IMR-90 (cell line): ENCODE measurements at regions not wholly inside any gene's neighbourhood (a gene's known extent, or its start where the extent isn't known, plus 50 kb on each side); places are given as distances from the start of the nearest gene placed in this dataset.

Experiments used
- ATAC-seq: fragments of 200-7000 bp; cut with Tn5 transposase; 2 replicates; pipeline ENCODE4 v1.9.1; 2020; ENCODE audit warnings: low read depth, mild to moderate bottlenecking, moderate library complexity
- BruUV-seq: library from RNA; stranded (reverse); fragments of 400-500 nt; replicated peaks from 2 replicates; lab custom pipeline; 2021; lab: Mats Ljungman, UMichigan
- CTCF ChIA-PET: fragments of 300-600 bp; formaldehyde crosslinking; extraction: SDS; loops from one replicate; lab custom pipeline; 2021; ENCODE audit warnings: antibody characterized with exemption; lab: Yijun Ruan, JAX
- POLR2A ChIA-PET: fragments of 300-600 bp; sonication (Branson Sonifier 250); formaldehyde crosslinking; loops from one replicate; lab custom pipeline; 2022; ENCODE audit warnings: antibody characterized with exemption; ENCODE audit not compliant: unreplicated experiment; lab: Charles Lee
- DNase-seq: peaks from one replicate; pipeline ENCODE4 v3.0.0; 2013
- H2AFZ ChIP-seq: replicated peaks from 2 replicates; pipeline ENCODE3; 2013; ENCODE audit warnings: low read length, mild to moderate bottlenecking; ENCODE audit not compliant: poor library complexity
- H2AK5ac ChIP-seq: 2 replicates; pipeline ENCODE4 v1.6.1; 2013; ENCODE audit warnings: low read depth, low read length, inconsistent platforms
- H2AK9ac ChIP-seq: replicated peaks from 2 replicates; pipeline ENCODE3; 2013; ENCODE audit warnings: mild to moderate bottlenecking, low read depth, low read length, moderate library complexity; ENCODE audit not compliant: poor library complexity
- H2BK120ac ChIP-seq: 2 replicates; pipeline ENCODE4 v1.6.1; 2013; ENCODE audit warnings: low read depth, low read length, inconsistent platforms
- H2BK15ac ChIP-seq: 3 replicates; pipeline ENCODE4 v1.6.1; 2013; ENCODE audit warnings: low read depth, low read length, inconsistent platforms
- H2BK20ac ChIP-seq: 2 replicates; pipeline ENCODE4 v1.6.1; 2013; ENCODE audit warnings: low read depth, mild to moderate bottlenecking, inconsistent platforms, low read length, moderate library complexity
- H2BK5ac ChIP-seq: 2 replicates; pipeline ENCODE4 v1.6.1; 2013; ENCODE audit warnings: mild to moderate bottlenecking, low read depth, low read length, inconsistent platforms; ENCODE audit not compliant: poor library complexity, severe bottlenecking
- H3K14ac ChIP-seq: replicated peaks from 2 replicates; pipeline ENCODE4 v1.6.1; 2013; ENCODE audit warnings: low read depth, low read length, inconsistent platforms
- H3K18ac ChIP-seq: 2 replicates; pipeline ENCODE4 v1.6.1; 2013; ENCODE audit warnings: low read depth, low read length, control low read depth
- H3K23ac ChIP-seq: 2 replicates; pipeline ENCODE4 v1.6.1; 2013; ENCODE audit warnings: low read depth, low read length, inconsistent platforms
- H3K27ac ChIP-seq: 2 replicates; pipeline ENCODE4 v1.5.1; 2013; ENCODE audit warnings: mild to moderate bottlenecking, control low read depth, low read length; ENCODE audit not compliant: insufficient read depth
- H3K27me3 ChIP-seq: 2 replicates; pipeline ENCODE4 v1.6.1; 2013; ENCODE audit warnings: low read length; ENCODE audit not compliant: control insufficient read depth, insufficient read depth
- H3K36me3 ChIP-seq: 2 replicates; pipeline ENCODE4 v1.6.1; 2013; ENCODE audit warnings: low read length, mixed read lengths; ENCODE audit not compliant: control insufficient read depth, insufficient read depth
- H3K4ac ChIP-seq: 2 replicates; pipeline ENCODE4 v1.6.1; 2013; ENCODE audit warnings: low read depth, low read length, inconsistent platforms
- H3K4me1 ChIP-seq: 2 replicates; pipeline ENCODE4 v1.6.1; 2013; ENCODE audit warnings: low read length, mixed read lengths; ENCODE audit not compliant: control insufficient read depth, insufficient read depth
- H3K4me2 ChIP-seq: 2 replicates; pipeline ENCODE4 v1.6.1; 2013; ENCODE audit warnings: low read depth, mild to moderate bottlenecking, control low read depth, low read length, moderate library complexity
- H3K4me3 ChIP-seq: 2 replicates; pipeline ENCODE4 v1.5.1; 2013; ENCODE audit warnings: low read depth, mild to moderate bottlenecking, control low read depth, low read length, moderate library complexity; ENCODE audit not compliant: insufficient read depth
- H3K56ac ChIP-seq: 2 replicates; pipeline ENCODE4 v1.6.1; 2013; ENCODE audit warnings: low read length, inconsistent platforms; ENCODE audit not compliant: insufficient read depth; ENCODE audit errors: extremely low read depth
- H3K79me1 ChIP-seq, 2 experiments: 2 replicates each; pipeline ENCODE4 v1.6.1; 2013; ENCODE audit warnings: low read length in 2 of 2, inconsistent platforms in 1 of 2, low read depth in 1 of 2
- H3K9ac ChIP-seq: 2 replicates; pipeline ENCODE4 v1.6.1; 2013; ENCODE audit warnings: low read depth, low read length, control low read depth
- H3K9me1 ChIP-seq: 2 replicates; pipeline ENCODE4 v1.6.1; 2013; ENCODE audit warnings: low read length, inconsistent platforms; ENCODE audit not compliant: insufficient read depth
- H3K9me3 ChIP-seq: 2 replicates; pipeline ENCODE4 v1.6.1; 2013; ENCODE audit warnings: low read length; ENCODE audit not compliant: control insufficient read depth, insufficient read depth
- H4K20me1 ChIP-seq: 2 replicates; pipeline ENCODE4 v1.6.1; 2013; ENCODE audit warnings: low read length, inconsistent platforms; ENCODE audit not compliant: insufficient read depth
- H4K5ac ChIP-seq: 2 replicates; pipeline ENCODE4 v1.6.1; 2013; ENCODE audit warnings: mild to moderate bottlenecking, low read depth, low read length, control low read depth
- H4K8ac ChIP-seq, 2 experiments: 2 replicates each; pipeline ENCODE4 v1.6.1; 2013; ENCODE audit warnings: low read depth in 2 of 2, low read length in 2 of 2, control low read depth in 1 of 2, inconsistent platforms in 1 of 2
- H4K91ac ChIP-seq: 2 replicates; pipeline ENCODE4 v1.6.1; 2013; ENCODE audit warnings: low read depth, low read length, inconsistent platforms; ENCODE audit not compliant: insufficient read depth
- CEBPB ChIP-seq: IDR thresholded peaks from 2 replicates; pipeline ENCODE4 v1.6.1; 2012; ENCODE audit warnings: low read depth, low read length, improper control_type of control experiment
- FOS ChIP-seq: fragments of 150-350 bp; IDR thresholded peaks from 2 replicates; pipeline ENCODE4 v1.6.1; 2016; ENCODE audit warnings: low read depth, low read length
- MAZ ChIP-seq: IDR thresholded peaks from 2 replicates; pipeline ENCODE4 v1.6.1; 2012; ENCODE audit warnings: low read depth, mild to moderate bottlenecking, low read length, improper control_type of control experiment, moderate library complexity, borderline replicate concordance
- WGBS, 2 experiments: methylation state at CpG; one replicate each; pipeline versions ENCODE4 v1.1.5 to v1.1.7; 2013; ENCODE audit warnings: missing lambda C conversion rate in 2 of 2; ENCODE audit not compliant: insufficient read length in 1 of 2; ENCODE audit errors: extremely low coverage in 2 of 2; 5-methylcytosine and 5-hydroxymethylcytosine counted together
- dilution Hi-C: fragments of 300-500 bp; cut with HindIII; formaldehyde crosslinking; loops from one replicate; pipeline ENCODE4 v1.14.3; 2018; ENCODE audit warnings: low sequenced_read_pairs; ENCODE audit not compliant: unreplicated experiment
- in situ Hi-C: fragments of 300-500 bp; cut with MboI; formaldehyde crosslinking; loops from 3 replicates; pipeline ENCODE4 v1.14.3; 2019; ENCODE audit warnings: low sequenced_read_pairs, inconsistent platforms, mixed read lengths
- intact Hi-C: fragments of 100-400 bp; cut with micrococcal nuclease; formaldehyde crosslinking; loops from 2 replicates; pipeline ENCODE4 v1.10.0; 2022

GRCh38 chr2:217666338-217666737 is 336.5 kb downstream of the TNS1 start:
- no peaks in the 10 kb centered on the region for H3K27me3 ChIP-seq
- H3K79me1 ChIP-seq, result no peaks in the 10 kb centered on the region
- H3K9me1 ChIP-seq, result peaks cover 5% of the 10 kb centered on the region; the same call in 1 of the 2 replicates
- H4K8ac ChIP-seq, result peak overlapping the region; percentile 13 to 36; a peak in 2 of 4 replicates
- TF ChIP-seq CEBPB (peak; percentile 69; the same call in 1 of the 2 replicates), FOS (peak; percentile 17; the same call in 1 of the 2 replicates), MAZ (no peak)
- ChIA-PET POLR2A (no interaction called here), CTCF (interaction anchor here (0.8 kb wide), 1 partner anchor 82 kb away, joined by 4 read pairs; no protein-coding TSS in a partner anchor)
- peak overlapping the region; percentile 3; the same call in 1 of the 3 replicates for H2BK15ac ChIP-seq
- H3K4me2 ChIP-seq, result no peak overlapping the region
- no CpG with 5 or more reads among the region's 2 CpGs for WGBS, 2 experiments
- H4K91ac ChIP-seq, result peak overlapping the region; percentile 31; the same call in 1 of the 2 replicates
- H3K36me3 ChIP-seq, result no peaks in the 10 kb centered on the region
- H3K9me3 ChIP-seq, result no peaks in the 10 kb centered on the region
- H3K18ac ChIP-seq, result peak overlapping the region; percentile 94
- no peak overlapping the region for H3K9ac ChIP-seq
- DNase-seq (peak; percentile 80), ATAC-seq (peak; percentile 58)
- dilution Hi-C loops (no loop called here), in situ Hi-C loops (no loop called here), intact Hi-C loops (no loop called here)
- H3K4me1 ChIP-seq, result peaks cover 28% of the 10 kb centered on the region
- H2BK120ac ChIP-seq, result peak overlapping the region; percentile 69
- BruUV-seq, result no TSS peak
- H4K5ac ChIP-seq, result peak overlapping the region; percentile 89
- H2BK20ac ChIP-seq, result peak overlapping the region; percentile 50
- H2BK5ac ChIP-seq, result no peak overlapping the region
- no peak overlapping the region for H2AFZ ChIP-seq
- H2AK9ac ChIP-seq, result peak overlapping the region; percentile 13
- no peaks in the 10 kb centered on the region for H4K20me1 ChIP-seq
- H3K4ac ChIP-seq, result peak overlapping the region; percentile 60; the same call in 1 of the 2 replicates
- no peak overlapping the region for H3K56ac ChIP-seq
- no peak overlapping the region; the same call in 1 of the 2 replicates for H3K27ac ChIP-seq
- H3K4me3 ChIP-seq, result no peak overlapping the region
- 0 out of 2 replicates have a peak overlapping the region, but pooled peaks have one; percentile 61 for H2AK5ac ChIP-seq
- H3K23ac ChIP-seq, result no peak overlapping the region
- no peak overlapping the region for H3K14ac ChIP-seq
